Loucy (cell line): ENCODE measurements at regions not wholly inside any gene's neighbourhood (a gene's known extent, or its start where the extent isn't known, plus 50 kb on each side); places are given as distances from the start of the nearest gene placed in this dataset.

ENCODE experiments used
- H2AFZ ChIP-seq: fragments of 200-600 bp; sonication (generic); 2 replicates; pipeline ENCODE4 v1.6.0; 2016; ENCODE audit warnings: antibody characterized with exemption, mild to moderate bottlenecking, low read length, moderate library complexity
- H3F3A ChIP-seq: fragments of 200-600 bp; 2 replicates; pipeline ENCODE4 v1.6.0; 2016; ENCODE audit warnings: antibody characterized with exemption, low read depth, mild to moderate bottlenecking
- H3K27me3 ChIP-seq: fragments of 200-600 bp; sonication (generic); 2 replicates; pipeline ENCODE4 v1.6.1; 2014; ENCODE audit warnings: low read length, mild to moderate bottlenecking; ENCODE audit not compliant: insufficient read depth, poor library complexity, severe bottlenecking
- H3K36me3 ChIP-seq: fragments of 200-600 bp; sonication (generic); 2 replicates; pipeline ENCODE4 v1.6.1; 2016; ENCODE audit warnings: low read length; ENCODE audit not compliant: insufficient read depth
- H3K4me1 ChIP-seq: fragments of 200-600 bp; sonication (generic); 2 replicates; pipeline ENCODE4 v1.5.1; 2014; ENCODE audit warnings: low read length, mild to moderate bottlenecking; ENCODE audit not compliant: insufficient read depth, poor library complexity, severe bottlenecking
- H3K4me2 ChIP-seq: fragments of 200-600 bp; sonication (generic); 2 replicates; pipeline ENCODE4 v1.6.0; 2014; ENCODE audit warnings: antibody characterized with exemption, low read length, low read depth, mild to moderate bottlenecking; ENCODE audit not compliant: poor library complexity, severe bottlenecking
- H3K4me3 ChIP-seq: fragments of 200-600 bp; sonication (generic); 2 replicates; pipeline ENCODE4 v1.5.1; 2014; ENCODE audit warnings: low read length, mild to moderate bottlenecking, mixed read lengths; ENCODE audit not compliant: poor library complexity, severe bottlenecking
- H3K79me2 ChIP-seq: fragments of 200-600 bp; sonication (generic); 2 replicates; pipeline ENCODE4 v1.6.1; 2014; ENCODE audit warnings: low read length; ENCODE audit not compliant: insufficient read depth
- H3K9ac ChIP-seq: fragments of 200-600 bp; sonication (generic); 2 replicates; pipeline ENCODE4 v1.6.0; 2014; ENCODE audit warnings: mild to moderate bottlenecking, low read depth, low read length, moderate library complexity; ENCODE audit not compliant: poor library complexity, severe bottlenecking
- H3K9me2 ChIP-seq: fragments of 200-600 bp; sonication (generic); replicated peaks from 2 replicates; pipeline ENCODE4 v1.6.1; 2016; ENCODE audit warnings: low read depth, low read length, mixed read lengths
- H3K9me3 ChIP-seq: fragments of 200-600 bp; sonication (generic); 2 replicates; pipeline ENCODE4 v1.6.1; 2014; ENCODE audit warnings: mild to moderate bottlenecking, antibody characterized with exemption, low read length, low read depth; ENCODE audit not compliant: insufficient read depth
- H4K20me1 ChIP-seq: fragments of 200-600 bp; sonication (generic); 2 replicates; pipeline ENCODE4 v1.6.0; 2014; ENCODE audit warnings: antibody characterized with exemption, low read length, mild to moderate bottlenecking; ENCODE audit not compliant: insufficient read depth, poor library complexity, severe bottlenecking
- EZH2phosphoT487 ChIP-seq: fragments of 200-600 bp; IDR thresholded peaks from 2 replicates; pipeline ENCODE4 v1.6.1; 2018; ENCODE audit warnings: antibody characterized with exemption, mild to moderate bottlenecking, moderate library complexity, borderline replicate concordance
- TF ChIP-seq, protein P1 (sequence below): fragments of 200-600 bp; sonication (generic); conservative IDR thresholded peaks from 2 replicates; pipeline ENCODE4 v1.5.1; 2014; ENCODE audit warnings: mild to moderate bottlenecking, antibody characterized with exemption, low read length

DNA sequence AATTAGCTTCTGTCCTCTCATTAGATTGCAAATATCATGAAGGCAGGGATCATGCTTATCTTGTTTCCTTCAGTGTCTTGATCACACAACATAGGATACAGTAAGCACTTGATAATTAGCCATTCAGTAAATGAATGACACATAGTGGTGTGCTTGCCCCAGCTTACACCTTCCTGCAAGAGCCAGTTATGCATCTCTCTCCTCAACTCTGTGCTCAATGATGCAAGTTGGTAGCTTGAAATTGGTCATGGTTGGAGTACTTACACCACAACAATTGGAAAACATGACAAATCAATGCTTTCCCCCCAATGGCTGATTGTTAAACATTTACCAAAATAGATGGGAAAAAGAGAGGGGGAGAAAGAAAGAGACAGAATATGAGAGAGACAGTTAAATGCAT, 129.2 kb downstream of the NUF2 start:
- H3K27me3 ChIP-seq: no peaks in the 10 kb centered on the region
- no peaks in the 10 kb centered on the region for H3K9me3 ChIP-seq
- H3K9ac ChIP-seq: no peak overlapping the region
- H3K36me3 ChIP-seq: no peaks in the 10 kb centered on the region
- H2AFZ ChIP-seq: no peak overlapping the region
- H3K4me1 ChIP-seq: no peaks in the 10 kb centered on the region
- H4K20me1 ChIP-seq: no peaks in the 10 kb centered on the region
- H3F3A ChIP-seq: no peaks in the 10 kb centered on the region
- H3K9me2 ChIP-seq: no peaks in the 10 kb centered on the region
- no peak overlapping the region for H3K4me2 ChIP-seq
- H3K4me3 ChIP-seq: no peak overlapping the region
- no peak for TF ChIP-seq EZH2phosphoT487
- TF ChIP-seq, protein P1, sequence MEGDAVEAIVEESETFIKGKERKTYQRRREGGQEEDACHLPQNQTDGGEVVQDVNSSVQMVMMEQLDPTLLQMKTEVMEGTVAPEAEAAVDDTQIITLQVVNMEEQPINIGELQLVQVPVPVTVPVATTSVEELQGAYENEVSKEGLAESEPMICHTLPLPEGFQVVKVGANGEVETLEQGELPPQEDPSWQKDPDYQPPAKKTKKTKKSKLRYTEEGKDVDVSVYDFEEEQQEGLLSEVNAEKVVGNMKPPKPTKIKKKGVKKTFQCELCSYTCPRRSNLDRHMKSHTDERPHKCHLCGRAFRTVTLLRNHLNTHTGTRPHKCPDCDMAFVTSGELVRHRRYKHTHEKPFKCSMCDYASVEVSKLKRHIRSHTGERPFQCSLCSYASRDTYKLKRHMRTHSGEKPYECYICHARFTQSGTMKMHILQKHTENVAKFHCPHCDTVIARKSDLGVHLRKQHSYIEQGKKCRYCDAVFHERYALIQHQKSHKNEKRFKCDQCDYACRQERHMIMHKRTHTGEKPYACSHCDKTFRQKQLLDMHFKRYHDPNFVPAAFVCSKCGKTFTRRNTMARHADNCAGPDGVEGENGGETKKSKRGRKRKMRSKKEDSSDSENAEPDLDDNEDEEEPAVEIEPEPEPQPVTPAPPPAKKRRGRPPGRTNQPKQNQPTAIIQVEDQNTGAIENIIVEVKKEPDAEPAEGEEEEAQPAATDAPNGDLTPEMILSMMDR: no peak
- H3K79me2 ChIP-seq: no peaks in the 10 kb centered on the region

DNA sequence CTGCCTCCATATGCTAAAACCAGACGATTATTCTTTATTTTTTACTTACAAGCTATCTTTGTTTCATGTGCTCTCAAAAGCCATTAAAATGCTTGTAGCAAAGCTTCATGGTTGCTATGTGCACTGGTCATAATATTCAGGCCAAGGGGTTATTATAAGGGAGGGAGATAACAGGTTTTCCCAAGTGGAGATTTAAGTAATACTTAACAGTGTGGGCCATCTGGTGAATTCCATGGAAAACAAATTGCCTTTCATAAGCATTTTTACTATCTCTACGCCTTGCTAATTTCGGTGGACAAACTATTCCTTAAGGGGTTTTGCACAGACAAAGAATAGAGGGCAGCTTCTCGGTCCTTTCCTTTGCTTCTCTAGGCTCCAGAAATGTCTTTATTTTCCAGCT, 137.8 kb downstream of the NUF2 start:
- Histone ChIP-seq H3K4me2 (no peak overlapping the region), H3K36me3 (no peaks in the 10 kb centered on the region)
- TF ChIP-seq EZH2phosphoT487: no peak
- TF ChIP-seq, protein P1: no peak

DNA sequence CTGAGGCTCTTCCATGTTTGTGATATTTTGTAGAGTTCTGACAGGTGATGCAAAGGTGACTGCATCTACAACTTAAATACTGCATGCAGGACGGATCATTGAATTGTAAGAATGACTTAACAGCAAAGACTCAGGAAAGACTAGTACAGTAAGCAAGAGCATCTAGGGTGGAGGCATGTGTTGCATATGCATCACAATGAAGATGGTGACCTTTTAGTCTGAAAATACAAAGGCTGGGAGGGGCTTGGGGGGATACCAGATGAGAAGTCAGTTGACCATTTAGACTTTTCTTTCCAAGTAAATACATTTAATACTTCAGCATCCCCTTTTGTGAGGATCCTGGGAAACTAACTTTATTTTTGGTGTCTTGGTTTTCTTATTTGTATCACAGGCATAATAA, 145.5 kb downstream of the NUF2 start:
- TF ChIP-seq EZH2phosphoT487: no peak
- TF ChIP-seq, protein P1: no peak

More for the DNA sequence above, 137.8 kb downstream of the NUF2 start:
- Histone ChIP-seq H3K9me2 (no peaks in the 10 kb centered on the region), H3K4me1 (no peaks in the 10 kb centered on the region), H3K4me3 (no peak overlapping the region), H3F3A (no peaks in the 10 kb centered on the region), H3K27me3 (no peaks in the 10 kb centered on the region), H2AFZ (no peak overlapping the region), H3K9me3 (no peaks in the 10 kb centered on the region), H4K20me1 (no peaks in the 10 kb centered on the region), H3K79me2 (no peaks in the 10 kb centered on the region), H3K9ac (no peak overlapping the region)

More for the DNA sequence above, 145.5 kb downstream of the NUF2 start:
- H4K20me1 ChIP-seq: no peaks in the 10 kb centered on the region
- H2AFZ ChIP-seq: no peak overlapping the region
- no peaks in the 10 kb centered on the region for H3K4me1 ChIP-seq
- no peaks in the 10 kb centered on the region for H3F3A ChIP-seq
- H3K79me2 ChIP-seq: no peaks in the 10 kb centered on the region
- no peaks in the 10 kb centered on the region for H3K9me2 ChIP-seq
- no peak overlapping the region for H3K4me2 ChIP-seq
- H3K4me3 ChIP-seq: no peak overlapping the region
- H3K36me3 ChIP-seq: no peaks in the 10 kb centered on the region
- no peaks in the 10 kb centered on the region for H3K27me3 ChIP-seq
- no peaks in the 10 kb centered on the region for H3K9me3 ChIP-seq
- H3K9ac ChIP-seq: no peak overlapping the region
